Activated gamma-delta T cell (primary cell): ENCODE measurements at regions not wholly inside any gene's neighbourhood (a gene's known extent, or its start where the extent isn't known, plus 50 kb on each side); places are given as distances from the start of the nearest gene placed in this dataset.
A peak's percentile ranks its signal among the peaks of the same experiment; 100 is the strongest.
"Not testable (repeated sequence)": the region's sequence is repeated elsewhere in the genome, so short reads cannot be mapped to it uniquely, and the experiment has no call there.

Source experiments
- DNase-seq: peaks from one replicate; lab custom pipeline; 2025; lab: John Stamatoyannopoulos, UW

DNA sequence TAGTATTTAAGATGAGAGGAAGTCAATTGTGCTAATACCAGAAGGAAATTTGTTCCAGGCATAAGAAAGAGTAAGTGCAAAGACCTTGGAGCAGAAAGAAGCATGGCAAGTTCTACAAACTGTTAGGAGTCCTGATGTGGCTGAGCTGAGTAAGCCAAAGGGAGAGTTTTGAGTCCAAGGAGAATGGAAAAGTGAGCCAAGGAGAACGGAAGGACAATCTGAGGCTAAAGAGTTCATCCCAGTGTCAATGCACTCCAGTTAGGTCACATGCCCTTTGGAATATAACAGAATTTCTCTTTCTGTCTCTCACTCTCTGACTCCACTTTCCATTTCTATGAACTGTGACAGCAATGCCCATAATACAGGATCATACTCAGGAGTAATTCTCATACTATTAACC is 224.7 kb downstream of the CAAP1 start:
- DNase-seq, result no peak

GRCh38 chr9:26665666-26666065 is 226.9 kb downstream of the CAAP1 start:
- DNase-seq, result no peak

DNA sequence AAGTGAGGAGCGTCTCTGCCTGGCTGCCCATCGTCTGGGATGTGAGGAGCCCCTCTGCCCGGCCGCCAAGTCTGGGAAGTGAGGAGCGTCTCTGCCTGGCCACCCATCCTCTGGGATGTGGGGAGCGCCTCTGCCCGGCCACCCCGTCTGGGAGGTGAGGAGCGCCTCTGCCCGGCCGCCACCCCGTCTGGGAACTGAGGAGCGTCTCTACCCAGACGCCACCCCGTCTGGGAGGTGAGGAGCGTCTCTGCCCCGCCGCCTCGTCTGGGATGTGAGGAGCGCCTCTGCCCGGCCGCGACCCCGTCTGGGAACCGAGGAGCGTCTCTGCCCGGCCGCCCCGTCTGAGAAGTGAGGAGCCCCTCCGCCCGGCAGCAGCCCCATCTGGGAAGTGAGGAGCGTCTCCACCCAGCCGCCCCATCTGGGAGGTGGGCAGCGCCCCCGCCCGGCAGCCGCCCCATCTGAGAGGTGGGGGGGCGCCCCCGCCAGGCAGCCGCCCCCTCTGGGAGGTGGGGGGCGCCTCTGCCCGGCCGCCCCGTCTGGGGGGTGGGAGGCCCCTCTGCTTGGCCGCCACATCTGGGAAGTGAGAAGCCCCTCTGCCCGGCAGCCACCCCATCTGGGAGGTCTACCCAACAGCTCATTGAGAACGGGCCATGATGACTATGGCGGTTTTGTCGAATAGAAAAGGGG is 228.4 kb downstream of the CAAP1 start:
- DNase-seq, result peak; percentile 6

GRCh38 chr9:26662476-26662875 is 230.1 kb downstream of the CAAP1 start:
- DNase-seq, result no peak

GRCh38 chr9:26658476-26658875 is 234.1 kb downstream of the CAAP1 start:
- DNase-seq, result no peak

GRCh38 chr9:26657958-26658357 is 234.6 kb downstream of the CAAP1 start:
- no peak for DNase-seq

DNA sequence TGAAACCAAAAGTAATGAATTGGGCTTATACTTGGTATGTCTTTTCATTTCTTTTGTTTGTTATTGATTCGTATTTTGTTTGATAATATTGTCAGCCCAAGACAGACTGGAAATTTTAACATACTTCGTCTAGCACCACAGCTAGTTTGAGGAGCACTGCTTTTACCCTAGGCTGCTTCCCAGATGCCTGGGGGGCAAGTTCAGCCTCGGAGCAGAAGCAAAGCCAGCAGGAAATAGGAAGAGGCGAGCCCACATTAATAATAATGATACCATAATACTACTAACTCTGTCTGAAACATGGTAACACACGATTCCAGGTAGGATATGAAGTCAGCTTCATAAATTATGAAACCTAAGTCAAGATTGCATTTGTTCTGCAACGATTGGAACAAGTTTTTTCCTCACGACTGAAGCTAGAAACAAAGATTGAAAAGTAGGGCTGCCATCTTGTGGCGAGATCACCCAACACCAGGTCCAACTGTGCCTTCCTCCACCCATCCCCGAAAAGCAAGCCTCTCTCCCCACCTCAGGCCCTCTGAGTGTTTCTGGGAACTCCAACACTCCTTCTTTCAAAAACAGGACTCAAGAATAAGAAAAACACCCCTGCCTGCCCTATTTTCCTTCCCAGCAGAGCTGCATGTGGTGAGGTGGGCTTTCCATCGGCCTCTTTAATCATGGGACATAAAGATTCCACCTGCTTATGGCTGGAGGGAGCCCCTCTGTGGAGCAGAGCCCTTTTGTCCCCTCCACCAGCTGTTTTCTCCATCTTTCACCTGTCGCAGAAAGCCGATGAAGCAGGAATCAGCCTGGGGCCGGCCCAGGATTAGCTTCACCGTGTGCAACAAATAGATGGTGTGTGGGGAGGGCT is 236.4 kb downstream of the CAAP1 start:
- DNase-seq, result no peak

DNA sequence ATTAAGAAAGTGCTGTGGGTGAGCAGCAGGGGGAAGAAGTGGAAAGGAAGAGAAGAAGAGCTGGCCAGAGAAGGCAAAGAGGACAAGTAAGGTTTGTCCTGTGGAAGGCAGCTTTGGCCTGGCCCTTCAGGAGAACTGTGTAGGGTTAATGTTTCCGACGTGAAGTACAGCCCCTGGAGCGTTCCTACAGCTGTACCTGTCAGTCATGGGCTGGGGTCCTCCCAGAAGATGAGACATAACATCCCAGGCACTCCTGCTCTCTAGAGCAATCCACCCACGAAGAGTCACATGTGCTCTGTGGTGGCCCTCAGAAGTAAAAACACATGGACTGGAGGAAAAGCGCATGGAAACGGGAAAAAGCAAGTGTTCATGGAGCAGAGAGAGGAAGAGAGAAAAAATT is 237.4 kb downstream of the CAAP1 start:
- no peak for DNase-seq

GRCh38 chr9:26650325-26650724 is 242.3 kb downstream of the CAAP1 start:
- DNase-seq, result no peak

DNA sequence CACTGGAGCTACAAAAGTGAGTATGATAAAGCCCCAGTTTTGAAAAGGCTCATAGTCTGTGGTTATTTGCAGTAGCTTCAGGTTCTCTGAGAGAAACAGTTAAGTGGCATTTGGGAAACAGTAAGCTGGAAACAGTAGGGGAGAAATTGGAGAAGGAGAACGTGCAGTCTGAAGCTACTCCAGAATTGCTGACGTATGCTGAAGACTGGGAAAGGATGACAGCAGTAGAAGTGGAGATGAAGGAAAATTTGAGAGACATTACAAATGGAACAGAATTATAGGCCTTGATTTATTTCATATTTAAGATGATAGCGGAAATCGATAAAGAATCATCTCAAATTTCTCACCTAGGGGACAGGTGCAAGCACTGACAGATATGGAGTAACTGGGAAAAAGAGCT is 248.8 kb downstream of the CAAP1 start:
- DNase-seq, result no peak

GRCh38 chr9:26639761-26640160 is 252.8 kb downstream of the CAAP1 start:
- DNase-seq, result no peak

DNA sequence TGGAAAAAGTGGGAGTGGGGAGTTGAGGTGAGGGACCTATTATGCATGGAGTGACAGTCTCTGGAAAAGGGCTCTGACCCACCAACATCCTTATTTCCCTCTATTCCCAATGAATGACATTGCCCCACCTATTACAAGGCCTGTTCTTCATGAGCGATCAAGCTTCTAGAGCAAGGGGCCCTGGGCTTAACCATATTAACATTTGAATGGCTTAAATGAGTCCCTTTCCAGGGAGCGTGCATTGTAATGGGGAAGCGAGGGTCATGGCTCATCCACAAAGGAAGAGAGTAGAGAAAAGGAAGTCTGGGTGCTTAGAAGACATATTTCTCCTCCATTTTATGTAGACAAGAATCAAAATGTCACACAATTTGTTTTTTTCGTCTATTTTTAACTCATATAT is 255.5 kb downstream of the CAAP1 start:
- no peak for DNase-seq

DNA sequence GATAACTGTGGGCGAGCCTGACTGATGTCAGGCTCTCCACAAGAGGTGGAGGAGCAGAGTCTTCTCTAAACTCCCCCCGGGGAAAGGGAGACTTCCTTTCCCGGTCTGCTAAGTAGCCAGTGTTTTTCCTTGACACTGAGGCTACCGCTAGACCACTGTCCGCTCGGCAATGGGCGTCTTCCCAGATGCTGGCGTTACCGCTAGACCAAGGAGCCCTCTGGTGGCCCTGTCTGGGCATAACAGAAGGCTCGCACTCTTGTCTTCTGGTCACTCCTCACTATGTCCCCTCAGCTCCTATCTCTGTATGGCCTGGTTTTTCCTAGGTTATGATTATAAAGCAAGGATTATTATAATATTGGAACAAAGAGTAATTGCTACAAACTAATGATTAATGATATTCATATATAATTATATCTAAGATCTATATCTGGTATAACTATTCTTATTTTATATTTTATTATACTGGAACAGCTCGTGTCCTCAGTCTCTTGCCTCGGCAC is 278.7 kb downstream of the CAAP1 start:
- DNase-seq, result not testable (repeated sequence)

- no peak for DNase-seq
These were observed 280.4 kb downstream of the CAAP1 start for GRCh38 chr9:26612211-26612610.

GRCh38 chr9:26606756-26607155 is 285.8 kb downstream of the CAAP1 start:
- DNase-seq, result no peak

DNA sequence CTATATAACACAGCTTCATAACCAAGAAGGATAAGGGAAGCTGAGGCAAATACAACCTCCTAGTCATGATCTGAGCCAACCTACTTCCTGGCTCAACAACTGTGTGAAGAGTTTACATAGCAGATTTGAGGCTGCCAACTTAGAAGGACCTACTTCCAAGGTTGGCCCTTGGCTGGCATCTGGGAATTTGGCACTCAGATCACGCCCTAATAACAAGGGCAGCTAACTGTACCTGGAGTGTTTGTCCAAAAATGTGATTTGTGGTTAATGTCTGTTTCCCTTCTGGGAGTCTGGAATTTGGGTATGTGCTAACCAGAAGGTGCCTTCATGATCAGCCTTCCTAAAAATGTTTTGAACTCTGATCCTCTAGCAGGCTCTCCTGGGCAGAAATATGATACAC is 287.2 kb downstream of the CAAP1 start:
- no peak for DNase-seq

GRCh38 chr9:26604076-26604662 is 288.4 kb downstream of the CAAP1 start:
- DNase-seq, result no peak

GRCh38 chr9:26603617-26604016 is 289.0 kb downstream of the CAAP1 start:
- no peak for DNase-seq

GRCh38 chr9:26597542-26598149 is 295.0 kb downstream of the CAAP1 start:
- no peak for DNase-seq

- DNase-seq, result no peak
These were observed 313.5 kb downstream of the CAAP1 start for GRCh38 chr9:26579056-26579455.

- no peak for DNase-seq
These were observed 317.6 kb downstream of the CAAP1 start for GRCh38 chr9:26574898-26575440.

DNA sequence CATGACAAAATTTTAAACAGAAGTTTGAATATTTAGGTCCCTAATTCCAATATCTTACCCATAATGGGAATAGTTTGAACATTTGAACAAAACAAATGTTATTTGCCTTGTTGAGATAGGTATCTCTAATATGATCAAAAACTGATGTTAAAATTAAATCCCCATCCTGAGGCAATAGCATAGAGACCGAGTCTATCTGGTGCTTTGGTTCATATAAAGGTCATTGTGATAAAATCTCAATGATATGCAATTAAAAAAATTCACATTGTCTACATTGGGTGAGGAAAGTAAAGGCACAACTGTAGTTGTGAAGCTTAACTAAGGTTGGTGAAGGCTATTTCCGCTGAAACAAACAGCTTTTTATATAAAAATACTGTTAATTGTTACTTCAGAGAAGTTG is 318.3 kb downstream of the CAAP1 start:
- DNase-seq, result no peak
